ENCODE measurements at regions not wholly inside any gene's neighbourhood (a gene's known extent, or its start where the extent isn't known, plus 50 kb on each side); places are given as distances from the start of the nearest gene placed in this dataset.

DNA sequence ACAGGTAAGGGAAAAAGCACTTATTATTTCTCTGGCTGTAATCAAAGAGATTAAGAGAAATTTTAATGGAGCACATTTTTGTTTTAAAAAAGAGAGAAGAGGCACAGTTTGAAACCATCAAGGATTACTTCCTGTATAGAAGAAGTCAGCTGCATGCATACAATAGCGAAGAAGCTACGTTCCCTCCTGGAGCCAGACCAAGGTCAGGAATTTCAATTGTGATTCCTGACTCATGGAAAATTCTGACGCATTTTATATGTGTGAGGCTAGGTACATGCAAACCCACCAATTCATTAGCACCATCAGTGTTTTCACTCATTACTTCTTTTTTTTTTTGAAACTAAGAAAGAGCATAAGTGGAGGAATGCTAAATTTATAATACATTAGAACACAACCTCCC is 232.7 kb upstream of the SGK1 start:
- TF ChIP-seq, protein P1, sequence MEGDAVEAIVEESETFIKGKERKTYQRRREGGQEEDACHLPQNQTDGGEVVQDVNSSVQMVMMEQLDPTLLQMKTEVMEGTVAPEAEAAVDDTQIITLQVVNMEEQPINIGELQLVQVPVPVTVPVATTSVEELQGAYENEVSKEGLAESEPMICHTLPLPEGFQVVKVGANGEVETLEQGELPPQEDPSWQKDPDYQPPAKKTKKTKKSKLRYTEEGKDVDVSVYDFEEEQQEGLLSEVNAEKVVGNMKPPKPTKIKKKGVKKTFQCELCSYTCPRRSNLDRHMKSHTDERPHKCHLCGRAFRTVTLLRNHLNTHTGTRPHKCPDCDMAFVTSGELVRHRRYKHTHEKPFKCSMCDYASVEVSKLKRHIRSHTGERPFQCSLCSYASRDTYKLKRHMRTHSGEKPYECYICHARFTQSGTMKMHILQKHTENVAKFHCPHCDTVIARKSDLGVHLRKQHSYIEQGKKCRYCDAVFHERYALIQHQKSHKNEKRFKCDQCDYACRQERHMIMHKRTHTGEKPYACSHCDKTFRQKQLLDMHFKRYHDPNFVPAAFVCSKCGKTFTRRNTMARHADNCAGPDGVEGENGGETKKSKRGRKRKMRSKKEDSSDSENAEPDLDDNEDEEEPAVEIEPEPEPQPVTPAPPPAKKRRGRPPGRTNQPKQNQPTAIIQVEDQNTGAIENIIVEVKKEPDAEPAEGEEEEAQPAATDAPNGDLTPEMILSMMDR (conservative IDR thresholded peaks at IDR 0.05; ENCODE audit: low read length) = no peak
- no peak for TF ChIP-seq EZH2phosphoT487 (IDR thresholded peaks at IDR 0.05; ENCODE audit: borderline replicate concordance)

Data from Loucy (cell line).